ENCODE measurements at regions not wholly inside any gene's neighbourhood (a gene's known extent, or its start where the extent isn't known, plus 50 kb on each side); places are given as distances from the start of the nearest gene placed in this dataset.

DNA sequence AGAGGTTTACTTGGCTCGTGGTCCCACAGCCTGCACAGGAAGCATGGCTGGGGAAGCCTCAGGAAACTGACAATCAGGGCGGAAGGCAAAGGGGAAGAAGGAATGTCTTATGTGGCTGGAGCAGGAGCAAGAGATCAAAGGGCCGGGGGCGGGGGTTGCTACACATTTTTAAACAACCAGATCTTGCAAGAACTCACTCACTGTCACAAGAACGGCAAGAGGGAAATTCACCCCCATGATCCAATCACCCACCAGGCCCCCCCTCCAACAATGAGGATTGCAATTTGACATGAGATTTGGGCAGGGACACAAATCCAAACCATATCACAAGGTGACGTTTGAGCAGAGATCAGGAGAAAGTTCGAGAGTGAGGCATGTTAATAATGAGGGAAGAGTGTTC, 163.7 kb upstream of the RPH3A start:
- TF ChIP-seq, protein P1, sequence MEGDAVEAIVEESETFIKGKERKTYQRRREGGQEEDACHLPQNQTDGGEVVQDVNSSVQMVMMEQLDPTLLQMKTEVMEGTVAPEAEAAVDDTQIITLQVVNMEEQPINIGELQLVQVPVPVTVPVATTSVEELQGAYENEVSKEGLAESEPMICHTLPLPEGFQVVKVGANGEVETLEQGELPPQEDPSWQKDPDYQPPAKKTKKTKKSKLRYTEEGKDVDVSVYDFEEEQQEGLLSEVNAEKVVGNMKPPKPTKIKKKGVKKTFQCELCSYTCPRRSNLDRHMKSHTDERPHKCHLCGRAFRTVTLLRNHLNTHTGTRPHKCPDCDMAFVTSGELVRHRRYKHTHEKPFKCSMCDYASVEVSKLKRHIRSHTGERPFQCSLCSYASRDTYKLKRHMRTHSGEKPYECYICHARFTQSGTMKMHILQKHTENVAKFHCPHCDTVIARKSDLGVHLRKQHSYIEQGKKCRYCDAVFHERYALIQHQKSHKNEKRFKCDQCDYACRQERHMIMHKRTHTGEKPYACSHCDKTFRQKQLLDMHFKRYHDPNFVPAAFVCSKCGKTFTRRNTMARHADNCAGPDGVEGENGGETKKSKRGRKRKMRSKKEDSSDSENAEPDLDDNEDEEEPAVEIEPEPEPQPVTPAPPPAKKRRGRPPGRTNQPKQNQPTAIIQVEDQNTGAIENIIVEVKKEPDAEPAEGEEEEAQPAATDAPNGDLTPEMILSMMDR (IDR thresholded peaks at IDR 0.05): no peak
- no peak for TF ChIP-seq EZH2 (IDR thresholded peaks at IDR 0.05)

Data from neural progenitor cell (in vitro differentiated cells).